GM23248 (cell line): ENCODE measurements at regions not wholly inside any gene's neighbourhood (a gene's known extent, or its start where the extent isn't known, plus 50 kb on each side); places are given as distances from the start of the nearest gene placed in this dataset.

Experiments
- DNase-seq: peaks from one replicate; pipeline ENCODE4 v3.0.0-alpha.2; 2015
- H2AFZ ChIP-seq: fragments of 200-600 bp; sonication (generic); 2 replicates; pipeline ENCODE4 v1.6.1; 2016; ENCODE audit warnings: antibody characterized with exemption
- H3F3A ChIP-seq: fragments of 200-600 bp; sonication (generic); 2 replicates; pipeline ENCODE4 v1.6.1; 2016; ENCODE audit warnings: mild to moderate bottlenecking, antibody characterized with exemption, mixed run types; ENCODE audit not compliant: insufficient read depth
- H3K27ac ChIP-seq: fragments of 200-600 bp; sonication (generic); 2 replicates; pipeline ENCODE4 v1.5.1; 2016; ENCODE audit warnings: mild to moderate bottlenecking
- H3K27me3 ChIP-seq: fragments of 200-600 bp; sonication (generic); replicated peaks from 2 replicates; pipeline ENCODE4 v1.6.1; 2016; ENCODE audit warnings: mild to moderate bottlenecking; ENCODE audit not compliant: insufficient read depth
- H3K36me3 ChIP-seq: fragments of 200-600 bp; sonication (generic); 2 replicates; pipeline ENCODE4 v1.6.1; 2016; ENCODE audit warnings: low read depth, mild to moderate bottlenecking
- H3K4me1 ChIP-seq: fragments of 200-600 bp; sonication (generic); 2 replicates; pipeline ENCODE4 v1.6.1; 2016; ENCODE audit warnings: mild to moderate bottlenecking; ENCODE audit not compliant: insufficient read depth
- H3K4me2 ChIP-seq: fragments of 200-600 bp; sonication (generic); one replicate; pipeline ENCODE4 v1.6.1; 2016; ENCODE audit warnings: mild to moderate bottlenecking; ENCODE audit not compliant: unreplicated experiment
- H3K4me3 ChIP-seq: fragments of 200-600 bp; sonication (generic); 2 replicates; pipeline ENCODE4 v1.5.1; 2016; ENCODE audit warnings: mild to moderate bottlenecking
- H3K79me2 ChIP-seq: fragments of 200-600 bp; sonication (generic); 2 replicates; pipeline ENCODE4 v1.6.1; 2016; ENCODE audit warnings: mild to moderate bottlenecking; ENCODE audit not compliant: insufficient read depth
- H3K9ac ChIP-seq: fragments of 200-600 bp; sonication (generic); 2 replicates; pipeline ENCODE4 v1.6.1; 2016; ENCODE audit warnings: mild to moderate bottlenecking
- H3K9me2 ChIP-seq: fragments of 200-600 bp; sonication (generic); 2 replicates; pipeline ENCODE4 v1.6.1; 2016; ENCODE audit warnings: mixed run types, mild to moderate bottlenecking, moderate library complexity; ENCODE audit not compliant: insufficient read depth
- H3K9me3 ChIP-seq: fragments of 200-600 bp; sonication (generic); one replicate; pipeline ENCODE4 v1.6.1; 2017; ENCODE audit warnings: low read depth
- H4K20me1 ChIP-seq: fragments of 200-600 bp; sonication (generic); 2 replicates; pipeline ENCODE4 v1.6.0; 2016; ENCODE audit not compliant: insufficient read depth
- EZH2 ChIP-seq: fragments of 200-600 bp; sonication (generic); IDR thresholded peaks from 2 replicates; pipeline ENCODE4 v1.6.1; 2018; ENCODE audit warnings: antibody characterized with exemption, mild to moderate bottlenecking; ENCODE audit not compliant: insufficient read depth, poor library complexity, severe bottlenecking
- EZH2phosphoT487 ChIP-seq: fragments of 200-600 bp; sonication (generic); IDR thresholded peaks from 2 replicates; pipeline ENCODE4 v1.6.1; 2018; ENCODE audit warnings: antibody characterized with exemption, moderate library complexity, mild to moderate bottlenecking, low read depth; ENCODE audit not compliant: insufficient read depth
- WGBS, 2 experiments: methylation state at CpG; one replicate each; pipeline ENCODE4 v1.1.6; 2015 to 2017; ENCODE audit warnings: low lambda C conversion rate in 2 of 2, low coverage in 1 of 2; ENCODE audit errors: missing lambda C conversion rate in 2 of 2; 5-methylcytosine and 5-hydroxymethylcytosine counted together
- in situ Hi-C: fragments of 300-500 bp; cut with MboI; formaldehyde crosslinking; loops from 2 replicates; pipeline ENCODE4 v1.15.0; 2020

DNA sequence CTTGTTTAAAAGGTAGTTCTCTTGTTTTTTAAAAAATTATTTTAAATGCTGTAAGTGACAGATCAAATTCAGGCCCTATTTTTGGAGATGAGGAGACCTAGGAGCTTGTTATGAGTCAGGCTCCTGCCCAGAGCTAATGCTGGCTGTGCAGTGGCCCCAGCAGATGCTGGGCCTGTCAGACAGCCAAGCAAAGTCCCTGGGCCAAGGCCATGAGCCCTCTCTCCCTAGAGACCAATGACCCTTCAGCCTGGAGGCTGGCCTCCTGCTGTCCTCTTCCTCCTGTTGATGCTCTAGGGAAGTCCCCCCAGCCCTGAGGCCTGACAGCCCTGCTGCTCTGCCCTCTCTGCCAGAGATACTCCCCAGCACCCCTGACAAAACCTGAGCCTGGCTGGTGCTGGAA is 128.1 kb upstream of the CTTNBP2NL start:
- TF ChIP-seq EZH2 (no peak), EZH2phosphoT487 (no peak)
- Histone ChIP-seq H3K36me3 (no peaks in the 10 kb centered on the region), H3K4me3 (no peak overlapping the region), H3F3A (0 out of 2 replicates have a peak, but pooled peaks cover 8% of the 10 kb centered on the region), H3K9me3 (no peaks in the 10 kb centered on the region), H3K4me2 (no peak overlapping the region), H3K9ac (no peak overlapping the region), H3K9me2 (no peaks in the 10 kb centered on the region), H4K20me1 (no peaks in the 10 kb centered on the region), H3K27me3 (no peaks in the 10 kb centered on the region; the same call in 1 of the 2 replicates), H3K79me2 (no peaks in the 10 kb centered on the region), H3K4me1 (no peaks in the 10 kb centered on the region), H2AFZ (no peak overlapping the region), H3K27ac (no peak overlapping the region)
- DNase-seq = no peak
- in situ Hi-C loops = no loop called here

DNA sequence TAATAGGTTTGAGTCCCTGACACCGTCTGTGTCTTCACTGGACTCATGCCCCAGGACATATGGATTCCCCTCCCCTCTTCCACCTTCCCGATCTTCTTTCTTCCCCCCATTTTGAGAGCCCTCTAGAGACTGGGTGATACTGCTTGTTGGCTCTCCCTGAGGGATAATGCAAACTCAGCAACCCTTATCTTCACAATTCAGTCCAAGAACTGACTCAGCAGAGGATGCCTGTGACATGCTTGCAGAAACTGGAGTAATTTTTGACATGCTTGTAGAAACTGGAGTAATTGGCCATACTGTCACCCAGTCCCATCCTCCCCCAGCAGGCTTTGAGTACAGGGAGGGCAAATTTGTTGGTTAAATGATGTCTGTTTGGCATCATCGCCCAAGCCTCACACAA is 127.6 kb upstream of the CTTNBP2NL start:
- TF ChIP-seq EZH2phosphoT487 = no peak
- no peak for TF ChIP-seq EZH2
- Histone ChIP-seq H3K4me3 (no peak overlapping the region), H3K9me3 (no peaks in the 10 kb centered on the region), H3K4me2 (no peak overlapping the region), H3K36me3 (no peaks in the 10 kb centered on the region), H2AFZ (no peak overlapping the region), H3F3A (0 out of 2 replicates have a peak, but pooled peaks cover 5% of the 10 kb centered on the region), H4K20me1 (no peaks in the 10 kb centered on the region), H3K4me1 (no peaks in the 10 kb centered on the region), H3K9ac (no peak overlapping the region), H3K79me2 (no peaks in the 10 kb centered on the region), H3K9me2 (no peaks in the 10 kb centered on the region), H3K27ac (no peak overlapping the region), H3K27me3 (no peaks in the 10 kb centered on the region; the same call in 1 of the 2 replicates)
- 60 to 69% methylated on average over 3 of the region's 3 CpGs for WGBS, 2 experiments
- in situ Hi-C loops = no loop called here
- no peak for DNase-seq

DNA sequence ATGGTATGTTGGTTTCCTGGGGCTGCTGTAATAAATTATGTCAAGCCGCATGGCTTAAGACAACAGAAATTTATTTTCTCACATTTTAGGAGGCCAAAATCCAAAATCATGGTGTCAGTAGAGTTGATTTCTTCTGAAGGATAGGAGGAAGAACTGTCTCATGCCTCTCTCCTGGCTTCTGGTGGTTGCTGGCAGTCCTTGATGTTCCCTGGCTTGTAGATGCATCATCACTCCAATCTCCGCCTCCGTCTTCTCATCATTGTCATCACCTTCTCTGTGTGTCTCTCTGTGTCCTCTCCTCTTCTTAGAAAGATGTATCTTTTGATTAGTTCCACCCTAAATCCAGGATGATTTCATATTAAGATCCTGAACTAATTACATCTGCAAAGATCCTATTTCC is 124.7 kb upstream of the CTTNBP2NL start:
- Histone ChIP-seq H3K27ac (no peak overlapping the region), H2AFZ (no peak overlapping the region), H3K9me3 (no peaks in the 10 kb centered on the region), H3K9me2 (no peaks in the 10 kb centered on the region), H3K36me3 (no peaks in the 10 kb centered on the region), H3F3A (no peaks in the 10 kb centered on the region), H3K4me1 (no peaks in the 10 kb centered on the region), H3K4me3 (no peak overlapping the region), H3K27me3 (no peaks in the 10 kb centered on the region; the same call in 1 of the 2 replicates), H3K79me2 (no peaks in the 10 kb centered on the region), H4K20me1 (no peaks in the 10 kb centered on the region), H3K4me2 (no peak overlapping the region), H3K9ac (no peak overlapping the region)
- no peak for DNase-seq
- TF ChIP-seq EZH2 = no peak
- no peak for TF ChIP-seq EZH2phosphoT487
- in situ Hi-C loops = no loop called here
- 1 to 2% methylated on average over 3 of the region's 3 CpGs for WGBS, 2 experiments

DNA sequence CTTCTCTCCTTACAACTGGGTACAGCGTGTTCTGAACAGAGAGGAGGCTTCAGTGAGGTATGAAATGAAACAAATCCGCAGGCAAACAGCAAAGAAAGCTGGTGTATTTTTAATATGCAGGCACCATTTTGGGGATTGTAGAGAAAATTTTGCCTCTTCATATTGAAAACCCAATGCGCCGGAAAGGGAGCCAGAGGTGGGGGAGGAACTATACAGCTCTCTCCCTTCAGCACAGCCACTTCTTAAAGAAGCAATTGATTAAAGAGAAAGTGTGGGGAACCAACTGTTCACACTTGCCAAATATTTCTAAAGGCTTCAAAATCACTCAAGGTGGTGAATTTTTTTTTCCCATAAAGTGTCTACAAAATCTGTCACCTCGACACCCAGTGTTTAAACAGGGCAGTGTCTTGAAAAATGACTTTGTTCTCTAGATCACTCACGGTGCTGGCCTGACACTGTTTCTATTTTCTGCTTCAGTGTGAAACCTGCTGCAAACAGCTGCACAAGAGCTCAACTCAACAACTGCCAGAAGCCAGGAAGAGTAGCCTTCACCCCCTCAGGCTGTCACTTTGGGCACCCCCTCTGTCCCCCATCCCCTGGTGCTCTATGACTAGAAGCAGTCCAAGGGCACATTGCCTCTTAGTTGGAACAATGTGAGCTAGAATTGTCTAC is 123.8 kb upstream of the CTTNBP2NL start:
- Histone ChIP-seq H3K9me2 (no peaks in the 10 kb centered on the region), H3K4me3 (no peak overlapping the region), H3K79me2 (no peaks in the 10 kb centered on the region), H3K27me3 (no peaks in the 10 kb centered on the region; the same call in 1 of the 2 replicates), H3K36me3 (no peaks in the 10 kb centered on the region), H3K9ac (no peak overlapping the region), H3K4me1 (no peaks in the 10 kb centered on the region), H2AFZ (no peak overlapping the region), H3K9me3 (no peaks in the 10 kb centered on the region), H3K27ac (no peak overlapping the region), H3F3A (no peaks in the 10 kb centered on the region), H3K4me2 (no peak overlapping the region), H4K20me1 (no peaks in the 10 kb centered on the region)
- in situ Hi-C loops = no loop called here
- DNase-seq = no peak
- 35 to 36% methylated on average over 6 of the region's 6 CpGs for WGBS, 2 experiments
- TF ChIP-seq EZH2phosphoT487 (no peak), EZH2 (no peak)

DNA sequence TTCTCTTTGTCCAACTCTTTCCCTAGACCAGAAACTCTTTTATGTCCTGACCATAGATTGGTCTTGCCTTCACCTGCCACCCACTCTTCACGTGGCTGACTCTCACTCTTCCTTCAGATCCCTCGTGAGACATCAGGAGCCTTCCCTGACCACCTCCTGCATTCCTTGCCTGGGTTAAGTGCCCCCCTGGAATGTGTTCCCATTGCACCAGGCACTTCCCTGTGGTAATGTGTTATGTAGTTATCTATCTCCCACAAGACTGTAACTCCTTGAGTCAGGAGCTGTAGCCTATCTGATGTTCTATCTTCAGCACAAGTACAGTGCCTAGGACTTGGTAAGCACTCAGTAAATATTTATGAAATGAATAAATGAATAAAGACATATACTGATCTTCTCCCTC is 111.2 kb upstream of the CTTNBP2NL start:
- in situ Hi-C loops = no loop called here
- no peak overlapping the region for H2AFZ ChIP-seq
- H3F3A ChIP-seq = no peaks in the 10 kb centered on the region
- no peaks in the 10 kb centered on the region for H3K79me2 ChIP-seq
- H3K4me3 ChIP-seq = no peak overlapping the region
- H3K9ac ChIP-seq = no peak overlapping the region
- no peaks in the 10 kb centered on the region for H3K9me2 ChIP-seq
- no peak overlapping the region for H3K4me2 ChIP-seq
- DNase-seq = no peak
- H3K9me3 ChIP-seq = no peaks in the 10 kb centered on the region
- H3K27me3 ChIP-seq = no peaks in the 10 kb centered on the region
- 8 to 16% methylated on average over 2 of the region's 2 CpGs for WGBS, 2 experiments
- H3K4me1 ChIP-seq = no peaks in the 10 kb centered on the region
- no peak overlapping the region for H3K27ac ChIP-seq
- no peaks in the 10 kb centered on the region for H3K36me3 ChIP-seq
- no peaks in the 10 kb centered on the region for H4K20me1 ChIP-seq
- TF ChIP-seq EZH2phosphoT487 = no peak
- TF ChIP-seq EZH2 = no peak
